Psoas muscle (tissue), 7 donors: ENCODE measurements at regions not wholly inside any gene's neighbourhood (a gene's known extent, or its start where the extent isn't known, plus 50 kb on each side); places are given as distances from the start of the nearest gene placed in this dataset.
"Not testable (repeated sequence)": the region's sequence is repeated elsewhere in the genome, so short reads cannot be mapped to it uniquely, and the experiment has no call there.

Source experiments
- ATAC-seq, 4 donors: fragments of 200-7000 bp; cut with Tn5 transposase; one replicate each; pipeline ENCODE4 v1.9.1; 2020; ENCODE audit warnings: moderate library complexity in 3 of 4, mild to moderate bottlenecking in 2 of 4
- DNase-seq, 2 donors: peaks; one replicate each; pipeline ENCODE4 v3.0.0-alpha.2; 2020
- H3K27ac ChIP-seq: fragments of 200-600 bp; one replicate; pipeline ENCODE4 v1.8.0; 2022
- H3K27me3 ChIP-seq, 3 donors: fragments of 200-600 bp in 1 of 3; one replicate each; pipeline versions ENCODE4 v1.6.1 to v1.8.0; 2013 to 2022; ENCODE audit warnings: low read length in 2 of 3, mild to moderate bottlenecking in 2 of 3, moderate library complexity in 1 of 3; ENCODE audit not compliant: insufficient read depth in 3 of 3
- H3K36me3 ChIP-seq, 2 donors: fragments of 200-600 bp in 1 of 2; one replicate each; pipeline versions ENCODE4 v1.6.1 to v1.8.0; 2013 to 2022; ENCODE audit warnings: low read depth in 1 of 2, mild to moderate bottlenecking in 1 of 2, moderate library complexity in 1 of 2; ENCODE audit not compliant: insufficient read depth in 1 of 2
- H3K4me1 ChIP-seq: fragments of 200-600 bp; one replicate; pipeline ENCODE4 v1.8.0; 2022
- H3K4me3 ChIP-seq: fragments of 200-600 bp; one replicate; pipeline ENCODE4 v1.8.0; 2022; ENCODE audit warnings: mild to moderate bottlenecking
- H3K9me3 ChIP-seq: fragments of 200-600 bp; one replicate; pipeline ENCODE4 v1.8.0; 2022
- WGBS, 3 donors: extraction: QIAGEN DNeasy Blood & Tissue Kit; methylation state at CpG; one replicate each; pipeline versions ENCODE4 v1.1.6 to v1.1.7; 2013; 5-methylcytosine and 5-hydroxymethylcytosine counted together
- intact Hi-C, 2 donors: fragments of 100-400 bp; cut with DNase I; formaldehyde crosslinking; loops; one replicate each; pipeline versions ENCODE4 v1.11.0 to v1.14.2; 2022
- TF ChIP-seq, protein P1 (sequence below): fragments of 200-600 bp; IDR thresholded peaks from one replicate; pipeline ENCODE4 v1.8.0; 2022; ENCODE audit warnings: antibody characterized with exemption
- donor health status: healthy with polysubstance abuse.
- donor health status: DM: no; HTN: no; CAD: no; lungs with moderate emphysema.
- donor health status: Bipolar disorder and iron deficiency.
- donor health status: healthy.
- donor health status: DM: yes; HTN: yes; CAD: no.
- donor health status: DM: no; HTN: no; CAD: no.
- donor health status: DM: yes; HTN: yes; CAD: no.

DNA sequence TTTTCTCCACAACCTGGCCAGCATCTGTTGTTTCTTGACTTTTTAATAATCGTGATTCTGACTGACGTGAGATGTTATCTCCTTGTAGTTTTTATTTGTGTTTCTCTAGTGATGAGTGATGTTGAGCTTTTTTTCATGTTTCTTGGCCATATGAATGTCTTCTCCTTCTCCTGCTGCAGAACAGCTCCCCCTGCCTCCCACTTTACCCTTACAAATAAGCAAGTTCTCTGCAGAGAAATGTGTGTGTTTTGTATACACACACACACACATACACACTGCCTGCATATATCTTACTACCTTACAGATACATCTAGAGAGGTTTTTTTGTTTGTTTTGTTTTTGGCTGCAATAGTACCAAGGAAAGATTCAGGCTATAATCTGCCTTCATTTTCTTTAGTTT, 88.7 kb upstream of the PHF24 start:
- no peak for ATAC-seq
- no peaks in the 10 kb centered on the region for H3K9me3 ChIP-seq
- no peak overlapping the region for H3K27ac ChIP-seq
- intact Hi-C loops, result loop anchor here in 1 of 2 donors (10.0 kb wide), 1 partner anchor 55 kb away; no protein-coding TSS in a partner anchor
- DNase-seq, result no peak
- H3K27me3 ChIP-seq, result peaks cover 0 to 2% (median 0%) of the 10 kb centered on the region in 3 donors
- peaks cover 8% of the 10 kb centered on the region for H3K4me1 ChIP-seq
- TF ChIP-seq, protein P1, sequence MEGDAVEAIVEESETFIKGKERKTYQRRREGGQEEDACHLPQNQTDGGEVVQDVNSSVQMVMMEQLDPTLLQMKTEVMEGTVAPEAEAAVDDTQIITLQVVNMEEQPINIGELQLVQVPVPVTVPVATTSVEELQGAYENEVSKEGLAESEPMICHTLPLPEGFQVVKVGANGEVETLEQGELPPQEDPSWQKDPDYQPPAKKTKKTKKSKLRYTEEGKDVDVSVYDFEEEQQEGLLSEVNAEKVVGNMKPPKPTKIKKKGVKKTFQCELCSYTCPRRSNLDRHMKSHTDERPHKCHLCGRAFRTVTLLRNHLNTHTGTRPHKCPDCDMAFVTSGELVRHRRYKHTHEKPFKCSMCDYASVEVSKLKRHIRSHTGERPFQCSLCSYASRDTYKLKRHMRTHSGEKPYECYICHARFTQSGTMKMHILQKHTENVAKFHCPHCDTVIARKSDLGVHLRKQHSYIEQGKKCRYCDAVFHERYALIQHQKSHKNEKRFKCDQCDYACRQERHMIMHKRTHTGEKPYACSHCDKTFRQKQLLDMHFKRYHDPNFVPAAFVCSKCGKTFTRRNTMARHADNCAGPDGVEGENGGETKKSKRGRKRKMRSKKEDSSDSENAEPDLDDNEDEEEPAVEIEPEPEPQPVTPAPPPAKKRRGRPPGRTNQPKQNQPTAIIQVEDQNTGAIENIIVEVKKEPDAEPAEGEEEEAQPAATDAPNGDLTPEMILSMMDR, result no peak
- no peaks in the 10 kb centered on the region for H3K36me3 ChIP-seq
- H3K4me3 ChIP-seq, result no peak overlapping the region
- WGBS, 3 donors, result 58 to 67% (median 61%) methylated on average over 2 of the region's 2 CpGs

DNA sequence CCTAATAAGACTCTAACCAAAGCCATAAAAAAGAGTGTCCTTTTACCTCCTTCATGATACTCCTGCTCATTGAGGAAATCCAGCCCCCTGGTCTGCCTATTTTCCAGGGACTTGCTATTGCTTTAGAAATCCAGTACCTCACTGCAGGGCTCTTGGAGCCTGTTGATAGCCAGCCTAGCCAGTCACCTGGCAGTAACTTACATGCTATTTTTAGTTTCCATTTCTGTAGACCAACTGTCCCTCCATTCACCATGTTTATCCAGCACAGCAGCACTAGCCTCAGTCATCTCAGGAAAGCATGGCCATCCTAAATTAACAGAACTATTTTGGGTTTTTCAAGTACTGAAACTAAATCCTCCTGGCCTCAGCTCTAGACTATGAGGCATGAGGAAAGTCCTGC, 91.5 kb upstream of the PHF24 start:
- ATAC-seq (peak; percentile 68 to 82 (median 72)), DNase-seq (no peak)
- Histone ChIP-seq H3K9me3 (peaks cover 6% of the 10 kb centered on the region), H3K4me3 (no peak overlapping the region), H3K27me3 (peaks cover 0 to 2% (median 0%) of the 10 kb centered on the region in 3 donors), H3K27ac (peak overlapping the region; percentile 16), H3K36me3 (no peaks in the 10 kb centered on the region), H3K4me1 (peaks cover 8% of the 10 kb centered on the region)
- intact Hi-C loops, result loop anchor here in 1 of 2 donors (10.0 kb wide), 1 partner anchor 52 kb away; no protein-coding TSS in a partner anchor
- TF ChIP-seq, protein P1, result no peak

DNA sequence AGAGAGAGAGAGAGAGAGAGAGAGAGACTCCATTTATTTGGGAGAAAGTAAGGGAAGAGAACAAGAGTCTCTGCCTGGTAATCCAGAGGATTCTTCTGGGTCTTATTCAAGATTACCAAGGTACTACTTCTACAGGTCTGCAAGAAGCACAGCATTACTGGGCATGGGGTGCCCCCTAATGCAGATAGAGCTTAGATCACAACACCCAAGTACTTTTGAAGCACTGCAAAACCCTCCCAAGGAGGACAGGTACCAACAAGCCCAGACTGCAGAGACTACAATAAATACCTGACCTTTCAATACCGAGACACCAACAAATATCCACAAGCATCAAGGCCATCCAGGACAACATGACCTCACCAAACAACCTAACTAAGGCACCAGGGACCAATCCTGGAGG, 94.7 kb upstream of the PHF24 start:
- Histone ChIP-seq H3K4me1 (peaks cover 8% of the 10 kb centered on the region), H3K4me3 (no peak overlapping the region), H3K27ac (no peak overlapping the region), H3K27me3 (peaks cover 0 to 2% (median 0%) of the 10 kb centered on the region in 3 donors), H3K36me3 (no peaks in the 10 kb centered on the region), H3K9me3 (peaks cover 6% of the 10 kb centered on the region)
- intact Hi-C loops, result loop anchor here in 1 of 2 donors (10.0 kb wide), 1 partner anchor 49 kb away; no protein-coding TSS in a partner anchor
- 32 to 82% (median 57%) methylated on average over 1 of the region's 1 CpG for WGBS, 3 donors
- TF ChIP-seq, protein P1, result no peak
- ATAC-seq, result no peak
- DNase-seq, result no peak

DNA sequence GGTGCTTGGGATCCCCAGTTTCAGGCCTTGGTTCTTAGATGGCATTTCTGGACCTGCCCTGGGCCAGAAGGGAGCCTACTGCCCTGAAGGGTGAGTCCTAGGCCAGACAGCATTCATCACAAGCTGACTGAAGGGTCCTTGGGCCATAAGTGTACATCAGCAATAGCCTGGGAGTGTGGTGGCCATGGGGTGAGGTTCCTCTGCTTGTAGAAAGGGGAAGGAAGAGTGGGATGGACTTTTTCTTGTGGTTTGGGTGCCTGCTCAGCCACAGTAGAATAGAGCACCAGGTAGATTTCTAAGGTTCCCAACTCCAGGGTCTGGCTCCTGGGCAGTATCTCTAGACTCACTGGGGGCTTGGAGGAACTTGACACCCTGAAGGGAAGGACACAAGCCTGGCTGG, 95.2 kb upstream of the PHF24 start:
- intact Hi-C loops, result loop anchor here in 1 of 2 donors (10.0 kb wide), 1 partner anchor 48 kb away; no protein-coding TSS in a partner anchor
- no peak overlapping the region for H3K4me3 ChIP-seq
- no peak for ATAC-seq
- no peak for DNase-seq
- H3K9me3 ChIP-seq, result peaks cover 6% of the 10 kb centered on the region
- H3K36me3 ChIP-seq, result no peaks in the 10 kb centered on the region
- H3K4me1 ChIP-seq, result peaks cover 8% of the 10 kb centered on the region
- TF ChIP-seq, protein P1, result no peak
- H3K27ac ChIP-seq, result no peak overlapping the region
- peaks cover 0 to 2% (median 0%) of the 10 kb centered on the region in 3 donors for H3K27me3 ChIP-seq

DNA sequence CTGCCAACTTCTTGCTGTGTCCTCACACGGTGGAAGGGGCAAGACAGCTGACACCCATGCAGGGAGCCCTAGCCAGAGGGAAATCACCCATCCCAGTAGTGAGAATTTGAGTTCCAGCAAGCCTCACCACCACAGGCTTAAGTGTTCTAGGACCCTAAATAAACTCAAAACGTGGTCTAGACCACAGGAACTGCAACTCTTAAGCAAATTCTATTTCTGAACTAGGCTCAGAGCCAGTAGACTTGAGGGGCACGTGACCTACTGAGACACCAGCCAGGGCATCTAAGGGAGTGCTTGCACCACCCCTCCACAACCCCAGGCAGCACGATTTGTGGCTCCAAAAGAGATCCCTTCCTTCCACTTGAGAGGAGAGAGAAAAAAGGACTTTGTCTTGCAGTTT, 96.0 kb upstream of the PHF24 start:
- TF ChIP-seq, protein P1, result no peak
- intact Hi-C loops, result loop anchor here in 1 of 2 donors (10.0 kb wide), 1 partner anchor 47 kb away; no protein-coding TSS in a partner anchor
- no peak overlapping the region for H3K27ac ChIP-seq
- peaks cover 6% of the 10 kb centered on the region for H3K9me3 ChIP-seq
- ATAC-seq, result peak in 1 of 4 donors; percentile 42
- WGBS, 3 donors, result 14 to 37% (median 26%) methylated on average over 4 of the region's 4 CpGs
- no peak for DNase-seq
- no peaks in the 10 kb centered on the region for H3K36me3 ChIP-seq
- no peaks in the 10 kb centered on the region for H3K27me3 ChIP-seq
- peaks cover 3% of the 10 kb centered on the region for H3K4me1 ChIP-seq
- no peak overlapping the region for H3K4me3 ChIP-seq

DNA sequence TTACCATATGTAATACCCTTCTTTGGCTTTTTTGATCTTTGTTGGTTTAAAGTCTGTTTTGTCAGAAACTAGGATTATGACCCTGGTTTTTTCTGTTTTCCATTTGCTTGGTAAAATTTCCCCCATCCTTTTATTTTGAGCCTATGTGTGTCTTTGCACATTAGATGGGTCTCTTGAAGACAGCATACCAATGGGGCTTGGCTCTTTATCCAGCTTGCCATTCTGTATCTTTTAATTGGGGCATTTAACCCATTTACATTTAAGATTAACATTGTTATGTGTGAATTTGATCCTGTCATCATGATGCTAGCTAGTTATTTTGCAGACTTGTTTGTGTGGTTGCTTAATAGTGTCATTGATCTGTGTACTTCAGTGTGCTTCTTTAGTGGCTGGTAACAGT, 103.1 kb upstream of the PHF24 start:
- H3K9me3 ChIP-seq, DNase-seq, H3K36me3 ChIP-seq, ATAC-seq, intact Hi-C loops, H3K4me3 ChIP-seq, H3K27me3 ChIP-seq, H3K4me1 ChIP-seq, H3K27ac ChIP-seq: not testable (repeated sequence)
